HG02870 (cell line): ENCODE measurements at regions not wholly inside any gene's neighbourhood (a gene's known extent, or its start where the extent isn't known, plus 50 kb on each side); places are given as distances from the start of the nearest gene placed in this dataset.
"Not testable (repeated sequence)": the region's sequence is repeated elsewhere in the genome, so short reads cannot be mapped to it uniquely, and the experiment has no call there.

Experiments used
- ATAC-seq: cut with Tn5 transposase; IDR thresholded peaks from one replicate; pipeline ENCODE4 v1.9.1; 2021; ENCODE audit warnings: mild to moderate bottlenecking, moderate library complexity; ENCODE audit not compliant: unreplicated experiment

GRCh38 chr12:97005174-97005573, 98.1 kb downstream of the NEDD1 start:
- no peak for ATAC-seq

GRCh38 chr12:97005646-97006045, 98.6 kb downstream of the NEDD1 start:
- no peak for ATAC-seq

- ATAC-seq, result no peak
Observed at GRCh38 chr12:97006585-97006984, 99.5 kb downstream of the NEDD1 start.

GRCh38 chr12:97016163-97016562, 109.1 kb downstream of the NEDD1 start:
- no peak for ATAC-seq

GRCh38 chr12:97017213-97017612, 110.2 kb downstream of the NEDD1 start:
- peak; percentile 70 for ATAC-seq

GRCh38 chr12:97022536-97023230, 115.6 kb downstream of the NEDD1 start:
- no peak for ATAC-seq

GRCh38 chr12:97024393-97024792, 117.3 kb downstream of the NEDD1 start:
- ATAC-seq, result no peak

- no peak for ATAC-seq
Observed at GRCh38 chr12:97026901-97027300, 119.8 kb downstream of the NEDD1 start.

GRCh38 chr12:97027482-97027881, 120.4 kb downstream of the NEDD1 start:
- ATAC-seq, result no peak

GRCh38 chr12:97038131-97038530, 131.1 kb downstream of the NEDD1 start:
- ATAC-seq, result no peak

- ATAC-seq, result no peak
Observed at GRCh38 chr12:97038834-97039233, 131.8 kb downstream of the NEDD1 start.

- ATAC-seq, result no peak
Observed at GRCh38 chr12:97046901-97047300, 139.8 kb downstream of the NEDD1 start.

- no peak for ATAC-seq
Observed at GRCh38 chr12:97047361-97047760, 140.3 kb downstream of the NEDD1 start.

- no peak for ATAC-seq
Observed at GRCh38 chr12:97048421-97049035, 141.5 kb downstream of the NEDD1 start.

- no peak for ATAC-seq
Observed at GRCh38 chr12:97050509-97050908, 143.5 kb downstream of the NEDD1 start.

GRCh38 chr12:97051341-97051740, 144.3 kb downstream of the NEDD1 start:
- no peak for ATAC-seq

GRCh38 chr12:97061171-97061570, 154.1 kb downstream of the NEDD1 start:
- no peak for ATAC-seq

- ATAC-seq, result no peak
Observed at GRCh38 chr12:97063292-97063935, 156.4 kb downstream of the NEDD1 start.

- no peak for ATAC-seq
Observed at GRCh38 chr12:97075161-97075933, 168.3 kb downstream of the NEDD1 start.

GRCh38 chr12:97075934-97076630, 169.0 kb downstream of the NEDD1 start:
- no peak for ATAC-seq

- ATAC-seq, result not testable (repeated sequence)
Observed at GRCh38 chr12:97076912-97077311, 169.9 kb downstream of the NEDD1 start.
